ENCODE measurements at regions not wholly inside any gene's neighbourhood (a gene's known extent, or its start where the extent isn't known, plus 50 kb on each side); places are given as distances from the start of the nearest gene placed in this dataset.
"Not testable (repeated sequence)": the region's sequence is repeated elsewhere in the genome, so short reads cannot be mapped to it uniquely, and the experiment has no call there.

- DNase-seq (ENCODE audit: low read depth): no peak
Observed at GRCh38 chr12:84135586-84136279, 776.9 kb downstream of the SLC6A15 start.

DNA sequence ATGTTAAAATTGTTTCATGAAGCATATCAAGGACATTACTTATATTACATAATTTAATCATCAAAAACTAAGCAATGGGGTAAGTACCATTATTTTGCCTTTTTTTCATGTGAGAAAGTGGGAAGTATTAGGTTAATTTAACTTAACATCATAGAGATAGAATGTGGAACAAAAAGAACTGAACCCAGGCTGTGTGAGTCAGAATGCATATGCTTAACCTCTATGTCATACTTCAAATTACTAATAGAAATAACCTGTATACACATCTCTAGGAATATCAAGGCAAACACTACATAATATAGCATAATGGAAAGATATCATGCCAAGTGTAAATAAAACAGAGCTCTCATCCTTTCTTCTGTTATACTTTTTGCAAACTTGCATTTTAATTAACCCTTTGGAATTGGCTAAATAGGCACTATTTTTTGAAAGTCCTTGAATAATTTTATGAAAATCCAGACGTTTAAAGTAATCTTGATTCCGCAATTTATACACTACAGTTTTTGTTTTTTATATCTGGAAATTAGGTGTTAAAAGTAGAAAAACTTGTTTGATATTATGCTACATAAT lies 777.7 kb downstream of the SLC6A15 start:
- DNase-seq (ENCODE audit: low read depth): no peak

DNA sequence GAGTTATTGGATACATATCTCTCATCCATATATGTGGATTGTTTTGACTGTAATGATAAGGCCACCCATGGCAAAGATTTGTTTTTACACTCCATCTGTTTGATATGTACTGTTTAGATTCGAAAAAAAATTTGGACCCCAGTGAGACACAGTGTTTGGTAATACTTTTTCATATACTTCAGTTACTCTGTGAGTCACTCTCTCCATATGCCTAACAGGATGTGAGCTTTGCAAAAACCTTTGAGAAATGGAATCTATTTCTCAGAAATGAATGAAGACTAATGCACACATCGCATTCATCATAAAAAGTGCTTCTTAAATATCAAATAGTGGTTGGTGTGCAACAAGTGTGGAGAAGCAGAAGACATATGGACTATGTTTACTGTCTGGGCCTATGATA lies 781.5 kb downstream of the SLC6A15 start:
- no peak for DNase-seq (ENCODE audit: low read depth)

GRCh38 chr12:84128117-84128991 lies 784.2 kb downstream of the SLC6A15 start:
- no peak for DNase-seq (ENCODE audit: low read depth)

DNA sequence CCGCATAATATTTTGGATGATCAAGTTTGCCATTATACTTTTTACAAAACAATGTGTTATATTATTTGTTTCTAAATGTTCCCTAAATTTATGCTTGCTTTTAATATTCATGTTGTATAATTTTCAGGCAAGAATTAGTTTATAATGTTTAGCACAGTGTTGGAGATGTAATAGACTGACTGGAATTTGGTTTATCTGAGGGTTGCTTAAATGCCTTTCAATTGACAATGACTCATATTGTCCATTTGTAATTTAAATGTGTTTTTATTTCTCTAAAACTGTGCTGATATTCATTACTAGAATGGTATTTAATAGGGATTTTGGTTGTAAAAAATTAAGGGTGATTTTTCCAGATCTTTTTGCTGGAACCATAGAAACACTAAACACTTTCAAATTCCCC lies 788.4 kb downstream of the SLC6A15 start:
- no peak for DNase-seq (ENCODE audit: low read depth)

DNA sequence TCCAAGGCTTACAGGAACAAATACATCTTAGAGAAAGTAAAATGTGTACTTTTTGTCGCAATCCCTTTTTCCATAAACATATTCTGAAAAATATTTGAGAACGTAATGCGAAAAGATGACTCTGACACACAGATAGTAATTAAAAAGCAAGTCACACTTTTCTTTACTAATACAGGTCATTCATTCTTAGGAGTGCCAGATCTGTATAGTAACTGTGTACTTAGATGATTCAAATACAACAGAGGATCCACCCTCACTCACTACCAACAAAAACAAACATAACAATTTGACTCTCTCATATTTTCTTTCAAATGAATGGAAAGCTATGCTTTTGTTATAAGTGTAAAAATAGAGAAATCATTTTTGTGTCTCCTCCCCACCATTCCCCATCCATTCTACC lies 795.4 kb downstream of the SLC6A15 start:
- no peak for DNase-seq (ENCODE audit: low read depth)

DNA sequence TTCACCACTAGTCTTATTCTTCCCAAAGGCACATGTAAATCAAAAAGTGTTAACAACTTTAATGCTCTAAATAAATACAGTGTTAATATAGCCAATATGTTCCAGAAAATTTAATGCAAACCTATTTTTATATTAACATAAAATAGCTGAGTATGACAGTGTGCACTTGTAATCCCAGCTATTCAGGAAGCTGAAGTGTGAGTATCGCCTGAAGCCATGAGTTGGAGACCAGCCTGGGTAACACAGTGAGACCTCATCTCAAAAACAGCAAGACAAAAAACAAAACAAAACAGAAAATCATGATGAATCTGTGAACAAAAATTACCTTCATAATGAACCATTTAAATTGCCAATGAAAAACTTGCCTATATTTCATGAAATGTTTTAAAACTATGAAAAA lies 798.9 kb downstream of the SLC6A15 start:
- DNase-seq (ENCODE audit: low read depth): no peak

DNA sequence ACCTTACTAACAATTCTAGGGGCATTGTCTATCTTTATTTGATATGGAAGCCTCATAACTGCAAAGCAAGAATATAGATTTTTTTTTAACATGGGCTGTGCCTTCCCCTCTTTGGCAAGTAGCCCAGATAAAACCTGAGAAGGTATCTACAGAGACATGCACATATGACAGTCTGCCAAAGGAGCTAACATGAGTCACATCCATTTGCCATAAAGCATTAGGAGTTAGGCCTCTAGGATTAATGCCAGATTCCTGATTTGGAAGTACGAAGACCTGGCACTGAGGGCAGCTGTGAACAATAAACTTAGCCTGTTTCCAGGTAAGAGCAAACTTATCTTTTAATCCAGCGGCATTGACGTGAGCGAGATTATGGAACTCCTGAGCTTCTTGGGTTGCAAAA lies 808.7 kb downstream of the SLC6A15 start:
- not testable (repeated sequence) for DNase-seq (ENCODE audit: low read depth)

- not testable (repeated sequence) for DNase-seq (ENCODE audit: low read depth)
Observed at GRCh38 chr12:84101963-84102362, 810.6 kb downstream of the SLC6A15 start.

GRCh38 chr12:84099591-84099990 lies 813.0 kb downstream of the SLC6A15 start:
- not testable (repeated sequence) for DNase-seq (ENCODE audit: low read depth)

- DNase-seq (ENCODE audit: low read depth): no peak
Observed at GRCh38 chr12:84091651-84092050, 820.9 kb downstream of the SLC6A15 start.

DNA sequence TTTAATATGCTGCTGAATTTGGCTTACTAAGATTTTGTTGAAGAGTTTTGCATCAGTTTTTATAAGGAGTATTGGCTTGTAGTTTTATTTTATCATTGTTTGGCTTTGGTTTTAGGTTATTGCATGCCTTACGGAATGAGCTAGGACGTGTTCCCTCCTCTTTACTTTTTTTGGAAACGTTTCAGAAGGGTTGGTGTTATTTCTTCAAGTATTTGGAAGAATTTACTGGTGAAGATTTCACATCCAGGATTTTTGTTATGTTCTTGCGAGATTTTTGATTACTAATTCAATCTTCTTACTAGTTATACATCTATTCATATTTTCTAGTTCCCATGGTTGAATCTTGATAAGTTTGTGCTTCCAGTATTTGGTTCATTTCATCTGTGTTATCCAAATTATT lies 823.2 kb downstream of the SLC6A15 start:
- no peak for DNase-seq (ENCODE audit: low read depth)

DNA sequence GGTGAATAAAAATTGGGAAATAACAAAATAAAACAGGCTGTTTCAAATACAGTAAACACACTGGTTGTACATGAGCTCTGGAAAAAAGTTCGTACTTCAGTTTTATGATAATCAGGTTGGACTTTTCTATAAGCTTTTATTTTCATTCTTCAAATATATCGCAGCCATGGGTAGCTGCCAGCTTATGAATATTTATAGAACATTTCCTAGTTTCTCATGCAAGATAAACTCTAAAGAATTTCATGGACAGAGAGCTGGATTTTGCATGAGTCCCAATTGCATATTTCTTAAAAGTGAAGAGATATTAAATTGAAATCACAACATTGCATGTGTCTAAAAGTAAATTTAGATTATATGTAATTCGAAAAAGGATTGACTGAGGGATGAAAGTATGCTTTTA lies 827.6 kb downstream of the SLC6A15 start:
- no peak for DNase-seq (ENCODE audit: low read depth)

- no peak for DNase-seq (ENCODE audit: low read depth)
Observed at GRCh38 chr12:84079626-84080025, 833.0 kb downstream of the SLC6A15 start.

GRCh38 chr12:84077679-84078078 lies 834.9 kb downstream of the SLC6A15 start:
- DNase-seq (ENCODE audit: low read depth): no peak

GRCh38 chr12:84075991-84076390 lies 836.6 kb downstream of the SLC6A15 start:
- no peak for DNase-seq (ENCODE audit: low read depth)

- no peak for DNase-seq (ENCODE audit: low read depth)
Observed at GRCh38 chr12:84073401-84073800, 839.2 kb downstream of the SLC6A15 start.

GRCh38 chr12:84072961-84073360 lies 839.6 kb downstream of the SLC6A15 start:
- DNase-seq (ENCODE audit: low read depth): no peak

DNA sequence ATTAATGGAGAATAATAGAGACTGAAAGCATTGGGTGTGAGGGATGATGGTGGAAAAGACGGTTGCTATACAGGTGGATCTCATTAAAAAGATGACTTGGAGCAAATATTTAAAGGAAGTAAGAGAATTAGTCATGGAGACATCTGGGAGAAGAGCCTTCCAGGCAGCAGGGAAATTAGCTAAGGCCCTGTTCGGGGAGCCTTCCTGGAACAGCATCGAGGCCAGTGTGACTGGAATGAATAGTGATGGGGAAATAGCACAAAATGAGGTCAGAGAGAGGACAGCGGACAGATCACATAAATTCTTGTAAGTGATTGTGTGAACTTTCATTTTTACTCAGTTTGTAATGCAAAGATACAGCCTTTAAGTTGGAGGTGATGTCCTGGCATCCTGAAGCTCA lies 842.3 kb downstream of the SLC6A15 start:
- DNase-seq (ENCODE audit: low read depth): no peak

GRCh38 chr12:84069699-84070098 lies 842.9 kb downstream of the SLC6A15 start:
- DNase-seq (ENCODE audit: low read depth): no peak

DNA sequence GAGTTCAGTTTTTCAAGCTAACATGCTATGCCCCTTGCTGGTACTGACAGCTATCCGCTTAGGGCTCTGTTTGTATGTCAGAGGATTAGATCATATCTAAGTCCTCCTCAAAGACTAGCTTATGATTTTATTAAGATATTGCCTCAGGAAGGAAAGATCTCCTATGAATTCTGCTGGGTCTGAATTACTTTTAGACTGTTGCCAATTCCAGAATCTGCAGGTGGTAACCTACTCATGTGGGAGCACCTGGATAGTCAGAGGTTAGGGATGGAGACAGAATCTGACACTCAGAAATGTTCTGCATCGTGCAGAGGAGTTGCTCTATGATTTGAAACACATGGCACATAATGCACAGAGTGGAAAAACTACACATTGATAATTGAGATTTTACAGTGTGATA lies 843.4 kb downstream of the SLC6A15 start:
- no peak for DNase-seq (ENCODE audit: low read depth)

DNA sequence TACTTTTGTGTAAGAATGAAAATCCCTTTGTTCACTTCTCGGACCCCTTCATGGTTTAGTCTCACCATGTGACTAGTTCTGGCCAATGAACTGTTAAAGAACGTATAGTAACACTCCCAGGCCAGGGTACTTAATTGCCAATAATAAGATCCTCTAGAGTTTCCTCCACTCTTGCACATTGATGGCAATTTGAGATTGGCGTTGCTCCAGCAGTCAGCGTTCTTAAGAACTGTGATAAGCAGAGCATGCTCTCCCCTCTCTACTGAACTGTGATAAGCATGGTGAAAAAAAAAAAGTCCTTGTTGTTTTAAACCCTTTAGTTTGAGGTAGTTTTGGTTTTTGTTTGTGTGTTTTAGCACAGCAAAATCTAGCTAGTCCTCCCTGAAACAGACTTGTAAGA lies 854.5 kb downstream of the SLC6A15 start:
- no peak for DNase-seq (ENCODE audit: low read depth)

DNA sequence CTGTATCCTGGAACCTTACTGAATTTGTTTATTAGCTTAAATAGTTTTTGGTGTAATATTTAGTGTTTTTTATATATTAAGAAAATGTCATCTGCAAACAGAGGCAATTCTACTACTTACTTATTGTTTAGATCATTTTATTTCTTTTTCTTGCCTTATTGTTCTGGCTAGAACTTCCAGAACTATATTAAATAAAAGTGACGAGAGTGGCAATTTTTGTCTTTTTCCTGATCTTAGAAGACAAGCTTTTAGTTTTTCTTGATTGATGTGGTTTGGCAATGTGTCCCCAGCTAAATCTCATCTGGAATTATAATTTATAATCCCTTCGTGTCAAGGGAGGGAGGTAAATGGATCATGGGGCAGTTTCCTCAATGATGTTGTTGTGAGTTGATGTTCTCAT lies 857.8 kb downstream of the SLC6A15 start:
- DNase-seq (ENCODE audit: low read depth): no peak
